Endothelial cell of umbilical vein (primary cell): ENCODE measurements at regions not wholly inside any gene's neighbourhood (a gene's known extent, or its start where the extent isn't known, plus 50 kb on each side); places are given as distances from the start of the nearest gene placed in this dataset.

ENCODE experiments used
- BruUV-seq: library from RNA; stranded (reverse); fragments of 400-500 nt; replicated peaks from 2 replicates; lab custom pipeline; 2021; lab: Mats Ljungman, UMichigan
- CTCF ChIA-PET: fragments of 300-600, 350-600 bp; sonication (Branson Sonifier 250); formaldehyde crosslinking; loops from one replicate; lab custom pipeline; 2021; ENCODE audit warnings: antibody characterized with exemption, inconsistent platforms; lab: Charles Lee
- POLR2A ChIA-PET: fragments of 300-600, 350-600 bp; sonication (Branson Sonifier 250); formaldehyde crosslinking; loops from one replicate; lab custom pipeline; 2021; ENCODE audit warnings: antibody characterized with exemption, inconsistent platforms; lab: Charles Lee
- DNase-seq: peaks from one replicate; pipeline ENCODE4 v3.0.0-alpha.2; 2011; ENCODE audit warnings: low read depth, low spot score
- FAIRE-seq: peaks from 2 replicates; lab custom pipeline; 2011; peaks lifted over from hg19 to GRCh38; lab: Jason Lieb, UNC
- H2AFZ ChIP-seq: 2 replicates; pipeline ENCODE4 v1.6.0; 2012; ENCODE audit warnings: low read depth, low read length, control low read depth, inconsistent platforms
- H3K27ac ChIP-seq: 2 replicates; pipeline ENCODE4 v1.5.1; 2011; ENCODE audit warnings: low read depth, mild to moderate bottlenecking, control low read depth, low read length, moderate library complexity; ENCODE audit not compliant: insufficient read depth
- H3K27me3 ChIP-seq, 2 experiments: 2 replicates each; pipeline versions ENCODE4 v1.6.0 to v1.6.1; 2011; ENCODE audit warnings: low read length in 2 of 2, mixed read lengths in 1 of 2; ENCODE audit not compliant: control insufficient read depth in 2 of 2, insufficient read depth in 2 of 2
- H3K36me3 ChIP-seq, 2 experiments: 2 replicates in 1 of 2; 3 replicates in 1 of 2; pipeline ENCODE4 v1.5.1; 2011; ENCODE audit warnings: low read length in 2 of 2, mild to moderate bottlenecking in 1 of 2, moderate library complexity in 1 of 2; ENCODE audit not compliant: control insufficient read depth in 2 of 2, insufficient read depth in 2 of 2; ENCODE audit errors: extremely low read depth in 1 of 2
- H3K4me1 ChIP-seq: 3 replicates; pipeline ENCODE4 v1.5.1; 2011; ENCODE audit warnings: mild to moderate bottlenecking, low read length; ENCODE audit not compliant: control insufficient read depth, insufficient read depth; ENCODE audit errors: extremely low read depth
- H3K4me2 ChIP-seq: 2 replicates; pipeline ENCODE4 v1.6.1; 2011; ENCODE audit warnings: low read length, control low read depth, mixed read lengths; ENCODE audit not compliant: insufficient read depth
- H3K4me3 ChIP-seq, 3 experiments: fragments of 200-600 bp in 1 of 3; sonication (generic), shearing (Covaris generic) in 1 of 3; replicated peaks in 1 of 3; 2 replicates each; pipeline ENCODE4 v1.5.1; 2011 to 2016; ENCODE audit warnings: control low read depth in 3 of 3, low read length in 3 of 3, mild to moderate bottlenecking in 2 of 3, inconsistent platforms in 1 of 3, low read depth in 1 of 3, moderate library complexity in 1 of 3; ENCODE audit not compliant: insufficient read depth in 1 of 3
- H3K79me2 ChIP-seq: 2 replicates; pipeline ENCODE4 v1.6.0; 2012; ENCODE audit warnings: low read length, inconsistent platforms; ENCODE audit not compliant: control insufficient read depth, insufficient read depth
- H3K9ac ChIP-seq: replicated peaks from 2 replicates; pipeline ENCODE3; 2011; ENCODE audit warnings: low read length, control low read depth; ENCODE audit not compliant: insufficient read depth; ENCODE audit errors: extremely low read depth
- H3K9me1 ChIP-seq: replicated peaks from 3 replicates; pipeline ENCODE4 v1.6.0; 2011; ENCODE audit warnings: mild to moderate bottlenecking, low read length; ENCODE audit not compliant: control insufficient read depth, insufficient read depth; ENCODE audit errors: extremely low read depth
- H3K9me3 ChIP-seq: replicated peaks from 2 replicates; pipeline ENCODE4 v1.5.1; 2012; ENCODE audit warnings: low read length, inconsistent platforms; ENCODE audit not compliant: control insufficient read depth, insufficient read depth
- H4K20me1 ChIP-seq: replicated peaks from 2 replicates; pipeline ENCODE3; 2011; ENCODE audit warnings: mild to moderate bottlenecking, low read length; ENCODE audit not compliant: control insufficient read depth, insufficient read depth; ENCODE audit errors: extremely low read depth
- EZH2 ChIP-seq: IDR thresholded peaks from 2 replicates; pipeline ENCODE4 v1.6.1; 2012; ENCODE audit warnings: borderline replicate concordance, low read depth, mild to moderate bottlenecking, moderate library complexity, low read length, inconsistent platforms; ENCODE audit not compliant: severe bottlenecking
- JUN ChIP-seq: IDR thresholded peaks from 2 replicates; pipeline ENCODE4 v1.6.1; 2011; ENCODE audit warnings: borderline replicate concordance, low read depth; ENCODE audit not compliant: insufficient read length, insufficient read depth
- MYC ChIP-seq: IDR thresholded peaks from one replicate; pipeline ENCODE4 v1.6.1; 2011; ENCODE audit warnings: mild to moderate bottlenecking, low read depth, low read length
- POLR2A ChIP-seq: IDR thresholded peaks from 2 replicates; pipeline ENCODE4 v1.6.1; 2012; ENCODE audit warnings: low read depth, mild to moderate bottlenecking, control low read depth, low read length
- POLR2AphosphoS5 ChIP-seq: IDR thresholded peaks from 2 replicates; pipeline ENCODE4 v1.6.1; 2012; ENCODE audit warnings: low read depth, mild to moderate bottlenecking, control low read depth, low read length, moderate library complexity; ENCODE audit not compliant: insufficient read depth
- dilution Hi-C: fragments of 300-500 bp; cut with MboI; formaldehyde crosslinking; loops from one replicate; pipeline ENCODE4 v1.15.0; 2019; ENCODE audit warnings: low sequenced_read_pairs; ENCODE audit not compliant: extremely low pct_ligation_motif_present
- intact Hi-C: fragments of 100-400 bp; cut with micrococcal nuclease; formaldehyde crosslinking; loops from one replicate; pipeline ENCODE4 v1.10.0; 2022
- TF ChIP-seq, protein P1 (sequence below): IDR thresholded peaks from 2 replicates; pipeline ENCODE4 v1.6.1; 2011; ENCODE audit not compliant: insufficient read depth, insufficient read length
- TF ChIP-seq, protein P2 (sequence below), 2 donors: IDR thresholded peaks; 1 replicate in 1 of 2; 2 replicates in 1 of 2; pipeline ENCODE4 v1.5.1; 2011; ENCODE audit warnings: low read length in 2 of 2, mild to moderate bottlenecking in 2 of 2, moderate library complexity in 2 of 2, control low read depth in 1 of 2, inconsistent platforms in 1 of 2, low read depth in 1 of 2; ENCODE audit not compliant: insufficient read depth in 1 of 2; ENCODE audit errors: extremely low read depth in 1 of 2

DNA sequence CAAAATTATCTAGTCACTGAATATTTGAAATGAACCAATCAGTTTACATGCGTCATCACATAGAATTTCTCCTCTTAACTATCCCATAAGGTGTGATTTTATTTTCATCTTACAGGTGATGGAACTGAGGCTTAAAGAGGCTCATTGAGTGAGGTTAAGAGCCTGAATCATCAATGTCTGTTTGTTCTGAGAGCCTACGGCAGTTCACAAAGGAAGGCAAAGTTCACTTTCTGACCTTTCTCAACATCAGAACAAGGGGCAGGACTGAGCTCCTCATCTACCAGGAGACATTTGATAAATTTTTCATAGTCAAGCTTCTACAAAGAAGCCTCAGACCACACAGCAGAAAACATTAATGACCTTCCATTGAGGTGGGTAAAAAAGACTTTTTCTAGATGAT, 54.9 kb upstream of the OLIG3 start:
- Histone ChIP-seq H3K4me1 (no peaks in the 10 kb centered on the region), H4K20me1 (no peaks in the 10 kb centered on the region), H3K9me3 (no peaks in the 10 kb centered on the region), H3K9ac (no peak overlapping the region), H3K27me3 (no peaks in the 10 kb centered on the region), H3K4me3 (no peak overlapping the region), H3K27ac (no peak overlapping the region), H3K9me1 (no peaks in the 10 kb centered on the region), H2AFZ (no peak overlapping the region), H3K4me2 (no peak overlapping the region), H3K36me3 (no peaks in the 10 kb centered on the region), H3K79me2 (no peaks in the 10 kb centered on the region)
- CTCF ChIA-PET: interaction anchor here (1.3 kb wide), 1 partner anchor 25 kb away, joined by 3 read pairs; no protein-coding TSS in a partner anchor
- TF ChIP-seq POLR2A (no peak), MYC (no peak)
- TF ChIP-seq, protein P1, sequence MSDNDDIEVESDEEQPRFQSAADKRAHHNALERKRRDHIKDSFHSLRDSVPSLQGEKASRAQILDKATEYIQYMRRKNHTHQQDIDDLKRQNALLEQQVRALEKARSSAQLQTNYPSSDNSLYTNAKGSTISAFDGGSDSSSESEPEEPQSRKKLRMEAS: no peak
- POLR2A ChIA-PET: no interaction called here
- FAIRE-seq (no peak), DNase-seq (no peak)
- intact Hi-C loops: no loop called here
- dilution Hi-C loops: no loop called here
- BruUV-seq: no TSS peak

DNA sequence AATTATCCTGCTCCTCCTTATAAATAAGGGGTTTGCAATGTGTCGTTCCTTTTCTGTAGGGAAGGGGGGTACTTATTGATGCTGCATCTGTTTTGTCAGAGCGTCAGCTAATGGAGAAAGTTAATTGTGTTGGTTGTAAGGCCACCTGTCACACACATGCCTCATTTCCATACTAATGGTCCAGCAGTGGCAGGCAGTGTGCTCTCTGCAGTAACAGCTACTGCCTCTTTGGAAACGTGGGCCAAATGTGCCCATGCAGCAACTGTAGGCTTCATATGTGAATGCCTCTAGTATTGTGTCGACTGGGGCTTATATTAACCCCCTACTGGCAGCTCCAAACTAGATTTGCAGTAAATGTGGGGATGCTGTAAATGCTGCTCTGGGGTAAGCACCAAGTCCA, 56.3 kb upstream of the OLIG3 start:
- FAIRE-seq: no peak
- Histone ChIP-seq H3K27me3 (no peaks in the 10 kb centered on the region), H3K9ac (no peak overlapping the region), H3K4me3 (no peak overlapping the region), H3K36me3 (no peaks in the 10 kb centered on the region), H3K4me1 (no peaks in the 10 kb centered on the region), H3K9me1 (no peaks in the 10 kb centered on the region), H3K9me3 (no peaks in the 10 kb centered on the region), H2AFZ (no peak overlapping the region), H3K27ac (no peak overlapping the region), H3K79me2 (no peaks in the 10 kb centered on the region), H4K20me1 (no peaks in the 10 kb centered on the region), H3K4me2 (no peak overlapping the region)
- no peak for DNase-seq
- dilution Hi-C loops (no loop called here), intact Hi-C loops (no loop called here)
- POLR2A ChIA-PET: no interaction called here
- CTCF ChIA-PET: no interaction called here
- TF ChIP-seq POLR2A: no peak
- TF ChIP-seq EZH2: no peak
- TF ChIP-seq, protein P1: no peak
- TF ChIP-seq, protein P2, sequence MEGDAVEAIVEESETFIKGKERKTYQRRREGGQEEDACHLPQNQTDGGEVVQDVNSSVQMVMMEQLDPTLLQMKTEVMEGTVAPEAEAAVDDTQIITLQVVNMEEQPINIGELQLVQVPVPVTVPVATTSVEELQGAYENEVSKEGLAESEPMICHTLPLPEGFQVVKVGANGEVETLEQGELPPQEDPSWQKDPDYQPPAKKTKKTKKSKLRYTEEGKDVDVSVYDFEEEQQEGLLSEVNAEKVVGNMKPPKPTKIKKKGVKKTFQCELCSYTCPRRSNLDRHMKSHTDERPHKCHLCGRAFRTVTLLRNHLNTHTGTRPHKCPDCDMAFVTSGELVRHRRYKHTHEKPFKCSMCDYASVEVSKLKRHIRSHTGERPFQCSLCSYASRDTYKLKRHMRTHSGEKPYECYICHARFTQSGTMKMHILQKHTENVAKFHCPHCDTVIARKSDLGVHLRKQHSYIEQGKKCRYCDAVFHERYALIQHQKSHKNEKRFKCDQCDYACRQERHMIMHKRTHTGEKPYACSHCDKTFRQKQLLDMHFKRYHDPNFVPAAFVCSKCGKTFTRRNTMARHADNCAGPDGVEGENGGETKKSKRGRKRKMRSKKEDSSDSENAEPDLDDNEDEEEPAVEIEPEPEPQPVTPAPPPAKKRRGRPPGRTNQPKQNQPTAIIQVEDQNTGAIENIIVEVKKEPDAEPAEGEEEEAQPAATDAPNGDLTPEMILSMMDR (IDR thresholded peaks at IDR 0.05; ENCODE audit: extremely low read depth in 1 of 2, insufficient read depth in 1 of 2, low read depth in 1 of 2, low read length in 2 of 2): no peak
- no peak for TF ChIP-seq POLR2AphosphoS5
- no peak for TF ChIP-seq JUN
- no TSS peak for BruUV-seq
